GM12878 (cell line): ENCODE measurements at regions not wholly inside any gene's neighbourhood (a gene's known extent, or its start where the extent isn't known, plus 50 kb on each side); places are given as distances from the start of the nearest gene placed in this dataset.

Source experiments
- ATF2 ChIP-seq: IDR thresholded peaks from 2 replicates; pipeline ENCODE4 v1.6.1; 2012; ENCODE audit warnings: low read length, inconsistent platforms
- CTCF ChIP-seq, 3 experiments: IDR thresholded peaks in 2 of 3; conservative IDR thresholded peaks in 1 of 3; 2 replicates each; pipeline ENCODE4 v1.5.1; 2011; ENCODE audit warnings: low read depth in 3 of 3, low read length in 3 of 3, mild to moderate bottlenecking in 3 of 3, control low read depth in 2 of 3, moderate library complexity in 2 of 3, inconsistent platforms in 1 of 3, mixed read lengths in 1 of 3; ENCODE audit not compliant: control insufficient read depth in 2 of 3, insufficient read depth in 1 of 3; ENCODE audit errors: extremely low read depth in 1 of 3
- EGR1 ChIP-seq, 2 experiments: IDR thresholded peaks; 1 replicate in 1 of 2; 2 replicates in 1 of 2; pipeline ENCODE4 v1.6.1; 2011 to 2012; ENCODE audit warnings: low read depth in 2 of 2, low read length in 2 of 2, borderline replicate concordance in 1 of 2, mild to moderate bottlenecking in 1 of 2, moderate library complexity in 1 of 2
- IRF3 ChIP-seq: fragments of 450-650 bp; IDR thresholded peaks from 2 replicates; pipeline ENCODE4 v1.6.1; 2014; ENCODE audit warnings: mild to moderate bottlenecking
- MYC ChIP-seq: IDR thresholded peaks from 2 replicates; pipeline ENCODE4 v1.6.1; 2011; ENCODE audit warnings: mild to moderate bottlenecking, low read length, moderate library complexity, inconsistent platforms; ENCODE audit not compliant: insufficient read depth, insufficient replicate concordance, insufficient read length, severe bottlenecking
- POLR2AphosphoS5 ChIP-seq: IDR thresholded peaks from 2 replicates; pipeline ENCODE4 v1.6.1; 2011; ENCODE audit warnings: mild to moderate bottlenecking, low read length, inconsistent platforms
- RAD21 ChIP-seq: IDR thresholded peaks from 2 replicates; pipeline ENCODE4 v1.6.1; 2011; ENCODE audit warnings: mild to moderate bottlenecking, low read depth, low read length, moderate library complexity; ENCODE audit not compliant: insufficient read depth
- RAD51 ChIP-seq: fragments of 450-650 bp; IDR thresholded peaks from 2 replicates; pipeline ENCODE4 v1.6.1; 2016; ENCODE audit warnings: moderate library complexity, mild to moderate bottlenecking, inconsistent platforms
- SPI1 ChIP-seq: IDR thresholded peaks from 2 replicates; pipeline ENCODE4 v1.6.1; 2011; ENCODE audit warnings: low read depth, mild to moderate bottlenecking, low read length, moderate library complexity, borderline replicate concordance; ENCODE audit not compliant: insufficient read depth
- STAT1 ChIP-seq: fragments of 450-650 bp; conservative IDR thresholded peaks from 2 replicates; pipeline ENCODE4 v1.6.1; 2014; ENCODE audit warnings: antibody characterized with exemption, mild to moderate bottlenecking

- no peak for TF ChIP-seq STAT1
- TF ChIP-seq MYC: no peak
- TF ChIP-seq SPI1: no peak
- no peak for TF ChIP-seq RAD51
- no peak for TF ChIP-seq RAD21
- no peak for TF ChIP-seq CTCF (IDR thresholded peaks at IDR 0.05 in 2 of 3, conservative IDR thresholded peaks at IDR 0.05 in 1 of 3; ENCODE audit: control insufficient read depth in 2 of 3, extremely low read depth in 1 of 3, insufficient read depth in 1 of 3, low read depth in 3 of 3, low read length in 3 of 3)
- no peak for TF ChIP-seq IRF3
- no peak for TF ChIP-seq ATF2
- TF ChIP-seq POLR2AphosphoS5: no peak
- TF ChIP-seq EGR1 (IDR thresholded peaks at IDR 0.05; ENCODE audit: borderline replicate concordance in 1 of 2, low read depth in 2 of 2, low read length in 2 of 2): no peak
These were observed 154.5 kb upstream of the ZNF217 start for GRCh38 chr20:53748176-53748575.
